ENCODE measurements at regions not wholly inside any gene's neighbourhood (a gene's known extent, or its start where the extent isn't known, plus 50 kb on each side); places are given as distances from the start of the nearest gene placed in this dataset.

DNA sequence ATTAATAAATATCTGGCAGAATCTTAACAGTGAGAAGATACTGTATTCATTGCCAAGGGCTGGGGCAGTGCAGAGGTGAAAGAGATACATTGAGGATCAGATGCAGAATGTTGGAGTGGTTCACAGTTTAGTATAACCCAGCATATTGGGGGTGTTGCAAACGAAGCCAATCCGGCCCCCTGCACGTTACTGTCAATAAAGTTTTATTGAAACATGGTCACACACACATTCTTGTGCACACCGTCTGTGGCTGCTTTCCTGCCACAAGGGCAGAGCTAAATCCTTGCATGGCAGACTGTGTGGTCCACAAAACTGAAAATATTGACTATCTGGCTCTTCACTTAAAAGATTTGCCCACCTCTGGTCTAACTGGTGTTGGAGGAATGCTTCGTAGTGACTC lies 119.7 kb downstream of the SHOX start:
- WGBS, 2 experiments (ENCODE audit: extremely low coverage in 1 of 2, insufficient coverage in 1 of 2, insufficient read length in 1 of 2, insufficient replicate concordance in 2 of 2, low coverage in 1 of 2, low lambda C conversion rate in 2 of 2, missing lambda C conversion rate in 1 of 2) = 83% methylated on average over 5 of the region's 5 CpGs; no CpG with 5 or more reads in 1 of the 2 experiments
- no peak overlapping the region for H3K23ac ChIP-seq (ENCODE audit: insufficient read length)
- no peak overlapping the region for H3K4ac ChIP-seq (replicated peaks; ENCODE audit: insufficient read length, low read depth, low read length)
- no peak overlapping the region for H3K4me2 ChIP-seq (ENCODE audit: insufficient read depth in 1 of 2, low read depth in 2 of 2, low read length in 2 of 2)
- H4K20me1 ChIP-seq (replicated peaks in 1 of 2; ENCODE audit: control insufficient read depth in 1 of 2, insufficient read depth in 2 of 2, low read length in 2 of 2) = no peaks in the 10 kb centered on the region
- no peak overlapping the region for H2BK120ac ChIP-seq (replicated peaks; ENCODE audit: low read depth, low read length)
- no peak overlapping the region for H3K9ac ChIP-seq (replicated peaks in 1 of 4; ENCODE audit: extremely low read depth in 1 of 4, low read depth in 3 of 4, low read length in 3 of 4)
- ChIA-PET POLR2A (ENCODE audit: partially characterized antibody) (no interaction called here), CTCF (ENCODE audit: partially characterized antibody) (no interaction called here)
- H2BK15ac ChIP-seq (ENCODE audit: low read length) = no peak overlapping the region
- no peak overlapping the region for H4K5ac ChIP-seq (ENCODE audit: insufficient read length, low read depth, low read length)
- no peaks in the 10 kb centered on the region for H3K9me3 ChIP-seq (ENCODE audit: insufficient read depth in 2 of 2, low read depth in 1 of 2, low read length in 1 of 2)
- no peak overlapping the region for H3K27ac ChIP-seq (ENCODE audit: low read depth, low read length)
- H3K14ac ChIP-seq (ENCODE audit: insufficient read length) = no peak overlapping the region
- no peaks in the 10 kb centered on the region for H3K79me1 ChIP-seq (ENCODE audit: low read depth, low read length)
- no peak overlapping the region for H3K18ac ChIP-seq (ENCODE audit: extremely low read depth, low read length)
- peak overlapping the region; percentile 63; the same call in 1 of the 2 replicates for H2AFZ ChIP-seq (ENCODE audit: low read length)
- H2BK12ac ChIP-seq (ENCODE audit: low read depth, low read length) = peak overlapping the region; percentile 80; the same call in 1 of the 2 replicates
- H3K79me2 ChIP-seq (ENCODE audit: control insufficient read depth in 1 of 2, insufficient read depth in 2 of 2, low read length in 2 of 2) = no peaks in the 10 kb centered on the region
- H2AK5ac ChIP-seq (ENCODE audit: low read depth, low read length) = no peak overlapping the region
- H4K8ac ChIP-seq (ENCODE audit: extremely low read depth, insufficient read depth, low read length) = peak overlapping the region; percentile 35; the same call in 1 of the 2 replicates
- DNase-seq (ENCODE audit: low read depth in 1 of 2, low spot score in 2 of 2) = no peak
- no peak overlapping the region for H3K4me3 ChIP-seq (ENCODE audit: extremely low read depth in 1 of 4, insufficient read depth in 2 of 4, low read depth in 3 of 4, low read length in 4 of 4)
- H3K36me3 ChIP-seq (ENCODE audit: control insufficient read depth in 2 of 4, insufficient read depth in 4 of 4, low read length in 3 of 4) = no peaks in the 10 kb centered on the region
- FAIRE-seq = no peak
- no peak overlapping the region for H2BK20ac ChIP-seq (ENCODE audit: low read length)
- H3K4me1 ChIP-seq (replicated peaks in 1 of 4; ENCODE audit: control insufficient read depth in 3 of 4, insufficient read depth in 4 of 4, low read length in 3 of 4) = no peaks in the 10 kb centered on the region
- no peak overlapping the region for H3K56ac ChIP-seq (replicated peaks; ENCODE audit: insufficient read length, low read depth, low read length)
- no peaks in the 10 kb centered on the region for H3K23me2 ChIP-seq (ENCODE audit: low read depth, low read length)
- no peak overlapping the region for H4K91ac ChIP-seq (replicated peaks; ENCODE audit: insufficient read length, low read length)
- H3K27me3 ChIP-seq (replicated peaks in 1 of 4; ENCODE audit: control insufficient read depth in 3 of 4, extremely low read depth in 1 of 4, insufficient read depth in 3 of 4, low read length in 3 of 4) = no peaks in the 10 kb centered on the region
- TF ChIP-seq CEBPB (IDR thresholded peaks at IDR 0.05; ENCODE audit: low read depth, low read length) (no peak), CBX8 (IDR thresholded peaks at IDR 0.05; ENCODE audit: borderline replicate concordance, low read depth, low read length) (no peak), TBP (IDR thresholded peaks at IDR 0.05; ENCODE audit: low read depth, low read length) (no peak), RAD21 (IDR thresholded peaks at IDR 0.05 in 1 of 2, conservative IDR thresholded peaks at IDR 0.05 in 1 of 2; ENCODE audit: low read depth in 2 of 2, low read length in 2 of 2) (no peak), SUZ12 (IDR thresholded peaks at IDR 0.05; ENCODE audit: low read length) (no peak), SAP30 (IDR thresholded peaks at IDR 0.05; ENCODE audit: insufficient read depth, insufficient replicate concordance, low read length) (no peak), NRF1 (IDR thresholded peaks at IDR 0.05; ENCODE audit: low read depth, low read length) (no peak), PHF8 (conservative IDR thresholded peaks at IDR 0.05; ENCODE audit: low read depth, low read length) (no peak)
- H2BK5ac ChIP-seq (ENCODE audit: low read depth, low read length) = no peak overlapping the region

Measured in H1 (cell line).